Immature natural killer cell (primary cell): ENCODE measurements at regions not wholly inside any gene's neighbourhood (a gene's known extent, or its start where the extent isn't known, plus 50 kb on each side); places are given as distances from the start of the nearest gene placed in this dataset.
"Not testable (repeated sequence)": the region's sequence is repeated elsewhere in the genome, so short reads cannot be mapped to it uniquely, and the experiment has no call there.

ENCODE experiments used
- DNase-seq, 3 donors: peaks; one replicate each; pipeline ENCODE4 v3.0.0; 2022; ENCODE audit warnings: mixed read lengths in 1 of 3
- H3K27ac Mint-ChIP-seq, 6 donors: one replicate each; pipeline ENCODE4 v1.8.0; 2020; ENCODE audit warnings: mixed read lengths in 6 of 6, mild to moderate bottlenecking in 5 of 6, inconsistent platforms in 4 of 6, moderate library complexity in 3 of 6
- H3K27me3 Mint-ChIP-seq, 3 donors: one replicate each; pipeline ENCODE4 v1.8.0; 2020 to 2021; ENCODE audit warnings: low read depth in 3 of 3, mild to moderate bottlenecking in 3 of 3, mixed read lengths in 3 of 3, moderate library complexity in 3 of 3, inconsistent platforms in 1 of 3
- H3K36me3 Mint-ChIP-seq, 3 donors: one replicate each; pipeline ENCODE4 v1.8.0; 2020; ENCODE audit warnings: mixed read lengths in 3 of 3, inconsistent platforms in 2 of 3, mild to moderate bottlenecking in 2 of 3
- H3K4me1 Mint-ChIP-seq, 2 donors: one replicate each; pipeline ENCODE4 v1.8.0; 2020; ENCODE audit warnings: inconsistent platforms in 2 of 2, mild to moderate bottlenecking in 2 of 2, mixed read lengths in 2 of 2, moderate library complexity in 1 of 2
- H3K4me3 Mint-ChIP-seq, 5 donors: one replicate each; pipeline ENCODE4 v1.8.0; 2020; ENCODE audit warnings: mild to moderate bottlenecking in 5 of 5, mixed read lengths in 5 of 5, inconsistent platforms in 3 of 5, moderate library complexity in 3 of 5
- H3K9me3 Mint-ChIP-seq, 6 donors: one replicate each; pipeline ENCODE4 v1.8.0; 2020; ENCODE audit warnings: mild to moderate bottlenecking in 6 of 6, mixed read lengths in 6 of 6, inconsistent platforms in 4 of 6, moderate library complexity in 3 of 6

DNA sequence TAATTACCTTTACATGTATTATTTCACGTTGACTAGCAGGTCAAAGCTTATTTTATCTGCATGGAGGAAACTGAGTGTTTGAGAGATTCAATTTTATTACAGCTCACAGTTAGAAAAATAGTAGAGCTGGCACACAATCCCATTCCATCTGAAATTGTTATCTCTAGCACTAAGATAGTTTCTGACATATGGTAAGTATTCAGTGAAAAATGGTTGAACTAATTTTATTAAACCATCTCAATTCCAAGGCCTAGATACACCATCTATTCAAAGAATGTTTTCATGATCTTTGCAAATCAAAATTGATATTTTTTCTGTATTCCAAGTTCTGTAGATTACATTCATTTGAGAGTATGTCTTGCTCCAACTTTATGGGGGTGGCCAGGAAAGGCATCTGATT is 125.4 kb upstream of the FAT3 start:
- Mint-ChIP-seq H3K9me3 (peaks cover 2 to 23% (median 9%) of the 10 kb centered on the region in 6 donors), H3K4me3 (no peak overlapping the region), H3K27ac (no peak overlapping the region), H3K36me3 (no peaks in the 10 kb centered on the region), H3K4me1 (no peaks in the 10 kb centered on the region), H3K27me3 (no peaks in the 10 kb centered on the region)
- DNase-seq, result no peak

DNA sequence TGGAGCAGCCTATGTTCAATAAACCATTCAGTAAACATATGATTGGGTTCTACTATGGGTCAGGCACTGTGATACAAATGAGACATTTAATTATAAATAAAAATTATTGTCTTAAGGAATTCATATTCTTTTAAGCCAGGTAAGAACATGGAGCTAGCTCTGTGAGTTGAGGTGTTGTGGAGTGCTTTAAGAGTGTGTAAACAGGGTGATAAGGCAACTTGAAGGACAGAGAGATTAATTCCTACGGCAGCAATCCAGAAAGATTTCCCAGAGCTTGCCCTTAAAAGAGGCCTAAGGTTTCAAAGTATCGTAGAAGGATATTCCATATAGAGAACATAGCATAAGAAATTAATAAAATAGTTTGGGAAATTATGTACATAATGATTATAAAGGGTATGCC is 126.4 kb upstream of the FAT3 start:
- Mint-ChIP-seq H3K4me3 (no peak overlapping the region), H3K4me1 (no peaks in the 10 kb centered on the region), H3K36me3 (no peaks in the 10 kb centered on the region), H3K27ac (no peak overlapping the region), H3K9me3 (peaks cover 4 to 26% (median 12%) of the 10 kb centered on the region in 6 donors), H3K27me3 (peaks cover 0 to 3% (median 0%) of the 10 kb centered on the region in 3 donors)
- DNase-seq, result no peak

DNA sequence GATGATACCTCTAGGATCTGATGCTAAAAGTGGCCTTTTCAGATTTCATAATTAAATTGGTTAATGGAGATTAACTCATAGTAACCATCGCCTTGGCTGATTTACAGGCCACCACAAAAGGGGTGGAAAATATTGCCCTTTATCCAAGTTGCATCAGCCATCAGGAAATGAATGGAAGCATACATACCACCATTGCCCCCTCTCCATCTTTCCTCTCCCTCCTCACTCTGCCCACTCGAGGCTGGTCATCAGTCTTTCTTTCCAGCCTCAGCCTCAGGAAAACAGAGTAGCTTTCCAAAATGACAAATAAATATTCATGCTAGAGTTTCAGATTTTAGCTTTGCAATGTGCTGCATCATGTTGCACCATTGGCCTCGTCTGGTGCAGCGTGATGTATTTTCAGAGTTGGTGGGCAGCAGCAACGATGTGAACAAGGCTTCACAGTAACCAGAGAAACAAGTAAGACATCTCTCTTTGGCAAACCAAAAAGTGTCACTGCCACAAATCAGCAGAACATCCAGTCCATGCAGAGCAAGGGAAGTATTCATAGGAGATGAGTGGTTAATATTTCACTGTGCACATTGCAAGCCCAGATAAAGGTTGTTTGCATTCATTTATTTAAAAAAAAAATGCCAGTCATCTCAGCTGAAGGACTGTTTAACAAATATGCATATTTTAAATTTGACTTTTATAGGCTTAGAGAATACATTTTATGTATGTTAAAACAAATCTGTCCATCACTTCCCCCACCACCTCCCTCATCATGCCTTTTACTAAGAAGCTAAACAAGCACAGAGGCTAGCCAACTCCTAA is 136.7 kb upstream of the FAT3 start:
- H3K4me1 Mint-ChIP-seq, result no peaks in the 10 kb centered on the region
- H3K27me3 Mint-ChIP-seq, result no peaks in the 10 kb centered on the region
- no peak overlapping the region for H3K27ac Mint-ChIP-seq
- no peak for DNase-seq
- no peak overlapping the region for H3K4me3 Mint-ChIP-seq
- no peaks in the 10 kb centered on the region for H3K36me3 Mint-ChIP-seq
- peaks cover 13 to 50% (median 19%) of the 10 kb centered on the region in 6 donors for H3K9me3 Mint-ChIP-seq

DNA sequence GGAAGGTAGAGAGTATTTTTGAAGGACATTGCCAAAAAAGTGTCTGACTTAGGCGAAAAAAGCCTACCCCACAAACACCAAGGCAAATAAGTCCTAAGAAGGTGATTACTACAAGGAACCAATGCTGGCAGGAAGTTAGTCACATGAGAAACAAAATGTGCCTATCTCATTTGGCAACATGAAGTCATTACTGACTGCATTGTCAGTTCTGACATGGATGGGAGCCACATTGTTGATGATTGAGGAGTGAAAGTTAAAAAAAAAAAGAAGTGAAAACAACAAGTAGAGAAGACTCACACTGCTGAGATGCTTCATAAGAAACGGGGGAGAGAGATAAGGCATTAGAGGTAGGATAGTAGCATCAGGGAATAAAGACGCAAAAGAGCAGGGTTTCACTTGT is 141.5 kb upstream of the FAT3 start:
- Mint-ChIP-seq H3K4me3 (no peak overlapping the region), H3K36me3 (no peaks in the 10 kb centered on the region), H3K9me3 (peaks cover 7 to 42% (median 12%) of the 10 kb centered on the region in 6 donors), H3K27me3 (no peaks in the 10 kb centered on the region), H3K4me1 (no peaks in the 10 kb centered on the region), H3K27ac (no peak overlapping the region)
- DNase-seq, result no peak

DNA sequence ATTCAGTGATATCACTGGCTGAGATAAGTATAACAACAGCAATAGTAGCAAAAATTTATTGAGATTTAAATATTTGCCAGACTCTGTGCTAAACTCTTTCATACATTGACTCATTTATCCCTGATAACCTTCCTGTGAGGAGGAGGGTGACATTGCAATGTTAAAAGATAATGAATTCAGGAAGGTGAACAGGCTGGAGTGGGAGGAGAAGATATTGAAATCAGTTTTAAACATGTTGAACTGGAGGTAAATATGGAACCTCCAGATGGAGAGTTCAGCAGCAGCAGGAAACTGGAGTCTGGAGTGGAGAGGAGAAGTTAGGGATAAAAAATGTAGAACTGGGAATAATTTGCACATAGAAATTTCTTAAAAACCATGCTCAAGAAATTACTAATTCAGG is 142.0 kb upstream of the FAT3 start:
- Mint-ChIP-seq H3K27me3 (no peaks in the 10 kb centered on the region), H3K4me1 (no peaks in the 10 kb centered on the region), H3K4me3 (no peak overlapping the region), H3K36me3 (no peaks in the 10 kb centered on the region), H3K27ac (no peak overlapping the region), H3K9me3 (peaks cover 7 to 38% (median 10%) of the 10 kb centered on the region in 6 donors)
- no peak for DNase-seq

DNA sequence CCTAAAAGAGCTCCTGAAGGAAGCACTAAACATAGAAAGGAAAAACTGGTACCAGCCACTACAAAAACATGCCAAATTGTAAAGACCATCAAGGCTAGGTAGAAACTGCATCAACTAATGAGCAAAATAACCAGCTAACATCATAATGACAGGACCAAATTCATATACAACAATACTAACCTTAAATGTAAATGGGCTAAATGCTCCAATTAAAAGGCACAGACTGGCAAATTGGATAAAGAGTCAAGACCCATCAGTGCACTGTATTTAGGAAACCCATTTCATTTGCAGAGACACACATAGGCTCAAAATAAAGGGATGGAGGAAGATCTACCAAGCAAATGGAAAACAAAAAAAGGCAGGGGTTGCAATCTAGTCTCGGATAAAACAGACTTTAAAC is 150.1 kb upstream of the FAT3 start:
- not testable (repeated sequence) for H3K4me3 Mint-ChIP-seq, DNase-seq, H3K27ac Mint-ChIP-seq, H3K36me3 Mint-ChIP-seq, H3K4me1 Mint-ChIP-seq, H3K27me3 Mint-ChIP-seq
- H3K9me3 Mint-ChIP-seq, result peaks cover 12 to 47% (median 23%) of the 10 kb centered on the region in 6 donors

DNA sequence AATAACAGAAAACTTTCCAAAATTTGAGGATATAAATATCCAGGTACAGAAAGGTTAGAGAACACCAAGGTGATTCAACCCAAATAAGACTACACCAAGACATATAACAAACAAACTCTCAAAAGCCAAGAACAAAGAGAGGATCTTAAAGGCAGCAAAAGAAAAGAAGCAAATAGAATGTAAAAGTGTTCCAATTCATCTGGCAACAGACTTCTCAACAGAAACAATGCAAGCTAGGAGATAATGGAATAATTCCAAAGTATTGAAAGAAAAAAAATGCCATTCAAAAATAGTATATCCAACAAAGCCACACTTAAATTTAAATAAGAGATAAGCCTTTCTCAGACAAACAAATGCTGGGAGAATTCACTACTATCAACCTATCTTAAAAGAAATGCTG is 153.0 kb upstream of the FAT3 start:
- H3K36me3 Mint-ChIP-seq, result no peaks in the 10 kb centered on the region
- no peak overlapping the region for H3K4me3 Mint-ChIP-seq
- peaks cover 0 to 1% (median 0%) of the 10 kb centered on the region in 3 donors for H3K27me3 Mint-ChIP-seq
- H3K27ac Mint-ChIP-seq, result no peak overlapping the region
- H3K4me1 Mint-ChIP-seq, result no peaks in the 10 kb centered on the region
- peaks cover 13 to 49% (median 31%) of the 10 kb centered on the region in 6 donors for H3K9me3 Mint-ChIP-seq
- no peak for DNase-seq

DNA sequence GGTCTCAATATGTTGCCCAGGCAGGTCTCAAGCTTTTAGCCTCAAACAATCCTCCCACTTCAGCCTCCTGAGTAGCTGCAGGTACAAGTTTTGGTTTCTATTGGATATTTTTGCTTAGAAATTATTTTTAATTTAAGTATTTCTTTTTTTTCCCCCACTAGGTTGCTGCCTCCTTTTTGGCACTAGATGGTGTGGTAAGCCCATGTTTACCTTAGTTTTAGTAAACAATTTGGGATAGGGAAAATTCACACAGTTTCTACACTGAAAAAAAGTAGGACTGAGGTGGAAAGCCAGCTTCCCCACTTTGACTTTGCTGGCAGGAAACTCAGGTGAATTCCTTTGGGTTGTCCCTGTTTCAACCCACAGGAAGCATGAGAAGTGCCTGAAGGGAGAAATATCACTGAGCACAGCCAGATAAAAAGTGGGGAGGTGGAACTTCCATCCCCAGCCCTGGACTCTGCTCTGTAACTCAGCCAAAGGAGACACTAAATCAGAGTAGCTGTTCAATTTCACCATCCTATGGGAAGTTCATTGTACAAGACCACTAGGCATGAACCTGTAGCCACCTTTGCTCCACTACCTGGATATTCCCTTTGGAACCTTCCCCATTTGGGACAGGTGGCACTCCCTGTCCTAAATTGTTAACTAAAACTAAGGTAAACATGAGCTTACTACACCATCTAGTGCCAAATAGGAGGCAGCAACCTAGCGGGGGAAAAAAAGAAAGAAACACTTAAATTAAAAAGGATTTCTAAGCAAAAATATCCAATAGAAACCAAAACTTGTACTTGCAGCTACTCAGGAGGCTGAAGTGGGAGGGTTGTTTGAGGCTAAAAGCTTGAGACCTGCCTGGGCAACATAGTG is 154.4 kb upstream of the FAT3 start:
- Mint-ChIP-seq H3K27me3 (peaks cover 0 to 1% (median 0%) of the 10 kb centered on the region in 3 donors), H3K9me3 (peaks cover 13 to 44% (median 28%) of the 10 kb centered on the region in 6 donors), H3K4me3 (no peak overlapping the region), H3K27ac (no peak overlapping the region), H3K4me1 (no peaks in the 10 kb centered on the region), H3K36me3 (no peaks in the 10 kb centered on the region)
- DNase-seq, result no peak

DNA sequence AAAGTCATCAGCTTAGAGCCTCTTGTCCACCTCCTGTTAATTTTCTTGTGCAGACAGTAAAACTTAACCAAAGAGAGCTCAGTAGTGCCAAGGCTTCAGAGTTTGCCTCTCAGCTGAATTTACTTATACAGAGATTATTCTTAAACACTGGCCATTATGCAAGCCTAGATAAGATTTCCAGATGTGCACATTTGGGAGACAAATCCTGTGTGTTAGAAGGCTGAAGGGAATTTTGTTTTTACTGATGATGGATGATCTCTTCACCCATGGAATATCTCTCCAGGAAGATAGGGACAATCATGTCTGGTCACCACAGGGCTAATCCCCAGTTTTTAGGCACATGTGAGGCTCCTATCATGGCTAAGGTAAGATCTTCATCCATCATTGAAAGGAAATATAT is 157.6 kb upstream of the FAT3 start:
- no peak for DNase-seq
- peaks cover 4 to 48% (median 22%) of the 10 kb centered on the region in 6 donors for H3K9me3 Mint-ChIP-seq
- no peak overlapping the region for H3K4me3 Mint-ChIP-seq
- H3K27me3 Mint-ChIP-seq, result no peaks in the 10 kb centered on the region
- H3K4me1 Mint-ChIP-seq, result no peaks in the 10 kb centered on the region
- H3K36me3 Mint-ChIP-seq, result no peaks in the 10 kb centered on the region
- no peak overlapping the region for H3K27ac Mint-ChIP-seq

DNA sequence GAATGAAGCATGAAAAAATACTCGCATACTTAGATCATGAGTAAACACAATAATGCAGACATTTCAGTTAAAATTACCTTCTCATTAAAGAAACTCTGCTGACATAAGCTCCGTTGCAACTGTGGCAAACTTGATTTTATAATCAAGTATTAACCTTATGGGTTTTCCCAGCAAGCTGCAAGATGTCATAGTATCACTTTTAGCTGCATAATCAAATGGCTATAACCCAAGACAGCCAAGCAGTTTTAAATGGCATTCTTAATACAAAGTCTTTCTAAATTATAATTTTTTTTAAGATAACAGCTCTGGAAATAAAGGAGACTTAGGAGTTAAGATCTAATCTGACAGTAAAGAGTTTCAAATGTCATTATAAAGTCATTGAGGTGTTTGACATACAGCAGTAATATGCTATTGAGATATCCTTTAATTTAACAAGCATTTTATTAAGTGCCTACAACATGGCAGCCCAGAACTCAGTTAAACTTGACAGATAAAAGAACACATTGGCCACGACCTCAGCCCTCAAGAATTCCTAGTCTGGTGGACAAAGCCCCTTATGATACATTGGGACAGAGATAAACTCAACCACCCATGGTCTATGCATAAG is 163.1 kb upstream of the FAT3 start:
- no peaks in the 10 kb centered on the region for H3K36me3 Mint-ChIP-seq
- H3K9me3 Mint-ChIP-seq, result peaks cover 2 to 32% (median 10%) of the 10 kb centered on the region in 6 donors
- no peaks in the 10 kb centered on the region for H3K4me1 Mint-ChIP-seq
- H3K27me3 Mint-ChIP-seq, result no peaks in the 10 kb centered on the region
- no peak overlapping the region for H3K4me3 Mint-ChIP-seq
- H3K27ac Mint-ChIP-seq, result no peak overlapping the region
- DNase-seq, result no peak

DNA sequence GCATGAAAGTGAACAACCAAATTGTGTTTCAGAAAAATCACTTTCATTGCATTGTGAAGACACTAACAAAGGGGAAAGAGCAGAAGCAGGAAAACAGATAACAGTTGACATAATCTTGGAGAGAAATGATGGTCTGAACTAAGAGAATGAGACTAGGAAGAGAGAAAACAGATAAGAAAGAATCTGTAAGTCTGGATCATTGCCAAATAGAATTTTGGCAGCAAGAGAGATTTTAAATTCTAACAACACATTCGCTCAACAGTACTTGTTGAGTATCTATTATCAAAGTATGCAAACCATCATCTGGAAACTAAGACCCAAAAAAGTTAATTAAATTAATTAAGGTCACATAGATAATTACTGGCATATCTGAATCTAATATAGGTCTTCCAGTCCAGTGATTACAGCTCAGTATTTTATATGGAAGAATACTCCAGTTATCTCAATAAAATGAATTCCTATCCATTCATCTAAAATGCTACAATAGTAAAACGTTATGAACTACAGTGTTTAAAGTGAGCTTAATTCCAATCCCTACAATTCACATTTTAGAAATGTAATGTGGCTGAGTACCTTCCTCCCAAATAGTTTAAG is 166.7 kb upstream of the FAT3 start:
- Mint-ChIP-seq H3K4me3 (no peak overlapping the region), H3K27me3 (peaks cover 0 to 1% (median 0%) of the 10 kb centered on the region in 3 donors), H3K36me3 (no peaks in the 10 kb centered on the region), H3K9me3 (peaks cover 4 to 47% (median 8%) of the 10 kb centered on the region in 6 donors), H3K27ac (no peak overlapping the region), H3K4me1 (no peaks in the 10 kb centered on the region)
- DNase-seq, result no peak

DNA sequence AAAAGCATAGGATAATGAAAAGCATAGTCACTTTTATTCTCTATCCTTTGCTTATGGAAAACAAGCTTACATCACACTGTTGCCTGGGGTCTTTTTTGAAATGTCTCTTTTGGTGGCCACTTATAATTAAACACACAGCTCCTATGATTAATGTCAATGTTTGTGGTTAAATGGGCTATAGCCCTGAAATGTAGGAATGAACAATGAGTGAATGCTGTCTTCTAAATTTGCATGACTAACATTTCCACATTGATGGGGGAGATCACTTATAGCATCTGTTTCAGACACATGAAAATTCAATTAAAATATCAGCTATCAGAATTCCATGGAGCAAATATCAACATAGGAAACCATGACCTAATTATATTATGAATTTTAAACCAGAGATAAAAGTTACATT is 171.4 kb upstream of the FAT3 start:
- Mint-ChIP-seq H3K36me3 (no peaks in the 10 kb centered on the region), H3K4me1 (no peaks in the 10 kb centered on the region), H3K27ac (no peak overlapping the region), H3K27me3 (peaks cover 0 to 1% (median 0%) of the 10 kb centered on the region in 3 donors), H3K4me3 (no peak overlapping the region), H3K9me3 (peaks cover 9 to 34% (median 12%) of the 10 kb centered on the region in 6 donors)
- DNase-seq, result no peak

DNA sequence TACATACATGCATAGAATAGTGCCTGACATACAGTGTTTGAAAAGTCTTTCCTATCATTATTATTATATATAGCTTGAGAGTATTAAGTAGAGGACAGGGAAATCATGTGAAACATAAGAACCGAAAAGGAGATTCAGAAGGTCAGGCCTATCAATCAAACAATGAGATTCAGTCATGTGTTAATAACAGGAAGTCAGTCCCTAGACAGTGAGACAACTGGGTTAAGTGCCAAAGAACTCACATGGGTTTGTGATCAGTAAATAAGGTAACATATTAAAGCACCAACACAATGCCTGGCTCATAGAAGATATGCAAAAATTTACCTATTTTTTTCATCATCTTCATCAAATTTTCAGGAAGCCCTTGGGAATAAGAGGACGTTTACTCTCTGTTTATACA is 174.3 kb upstream of the FAT3 start:
- H3K4me1 Mint-ChIP-seq, result no peaks in the 10 kb centered on the region
- no peak for DNase-seq
- H3K27me3 Mint-ChIP-seq, result peaks cover 0 to 2% (median 0%) of the 10 kb centered on the region in 3 donors
- H3K9me3 Mint-ChIP-seq, result peaks cover 1 to 41% (median 15%) of the 10 kb centered on the region in 6 donors
- no peak overlapping the region for H3K4me3 Mint-ChIP-seq
- H3K27ac Mint-ChIP-seq, result no peak overlapping the region
- no peaks in the 10 kb centered on the region for H3K36me3 Mint-ChIP-seq
